ENCODE measurements at regions not wholly inside any gene's neighbourhood (a gene's known extent, or its start where the extent isn't known, plus 50 kb on each side); places are given as distances from the start of the nearest gene placed in this dataset.

DNA sequence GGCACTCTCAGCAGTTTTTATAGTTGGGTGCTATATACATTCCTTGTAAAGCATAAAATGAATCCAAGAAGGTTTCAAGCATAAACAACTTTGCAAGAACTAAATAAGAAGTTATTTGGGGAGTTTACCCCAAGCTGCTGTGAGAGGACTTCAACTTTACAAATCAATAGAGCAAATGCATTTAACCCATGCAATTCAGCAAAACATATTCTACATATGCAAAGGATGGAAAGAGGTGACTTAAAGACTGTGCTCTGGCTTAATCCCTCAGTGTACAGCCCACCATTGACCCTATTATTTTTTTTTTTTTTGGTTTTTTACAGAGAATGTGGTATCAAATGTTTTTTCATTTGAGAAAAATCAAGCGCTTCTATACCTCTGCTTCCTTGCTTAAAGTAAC is 736.5 kb downstream of the CETN3 start:
- TF ChIP-seq, protein P1, sequence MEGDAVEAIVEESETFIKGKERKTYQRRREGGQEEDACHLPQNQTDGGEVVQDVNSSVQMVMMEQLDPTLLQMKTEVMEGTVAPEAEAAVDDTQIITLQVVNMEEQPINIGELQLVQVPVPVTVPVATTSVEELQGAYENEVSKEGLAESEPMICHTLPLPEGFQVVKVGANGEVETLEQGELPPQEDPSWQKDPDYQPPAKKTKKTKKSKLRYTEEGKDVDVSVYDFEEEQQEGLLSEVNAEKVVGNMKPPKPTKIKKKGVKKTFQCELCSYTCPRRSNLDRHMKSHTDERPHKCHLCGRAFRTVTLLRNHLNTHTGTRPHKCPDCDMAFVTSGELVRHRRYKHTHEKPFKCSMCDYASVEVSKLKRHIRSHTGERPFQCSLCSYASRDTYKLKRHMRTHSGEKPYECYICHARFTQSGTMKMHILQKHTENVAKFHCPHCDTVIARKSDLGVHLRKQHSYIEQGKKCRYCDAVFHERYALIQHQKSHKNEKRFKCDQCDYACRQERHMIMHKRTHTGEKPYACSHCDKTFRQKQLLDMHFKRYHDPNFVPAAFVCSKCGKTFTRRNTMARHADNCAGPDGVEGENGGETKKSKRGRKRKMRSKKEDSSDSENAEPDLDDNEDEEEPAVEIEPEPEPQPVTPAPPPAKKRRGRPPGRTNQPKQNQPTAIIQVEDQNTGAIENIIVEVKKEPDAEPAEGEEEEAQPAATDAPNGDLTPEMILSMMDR (IDR thresholded peaks at IDR 0.05): no peak
- TF ChIP-seq POLR2A (IDR thresholded peaks at IDR 0.05): no peak
